ENCODE measurements at regions not wholly inside any gene's neighbourhood (a gene's known extent, or its start where the extent isn't known, plus 50 kb on each side); places are given as distances from the start of the nearest gene placed in this dataset.

GRCh38 chr7:50962962-50963374, 180.3 kb upstream of the GRB10 start:
- no peaks in the 10 kb centered on the region for H3K4me1 ChIP-seq (ENCODE audit: control insufficient read depth, insufficient read depth, low read length)
- peaks cover 20% of the 10 kb centered on the region for H3K27me3 ChIP-seq (ENCODE audit: control insufficient read depth, insufficient read depth, low read length)
- H3K4me3 ChIP-seq (ENCODE audit: low read depth, low read length): no peak overlapping the region
- H3K9ac ChIP-seq (ENCODE audit: low read depth, low read length): no peak overlapping the region
- no peak overlapping the region for H3K27ac ChIP-seq (ENCODE audit: low read depth, low read length)
- H3K36me3 ChIP-seq (ENCODE audit: control insufficient read depth, insufficient read depth, low read length): no peaks in the 10 kb centered on the region
- H3K9me3 ChIP-seq (ENCODE audit: control insufficient read depth, insufficient read depth, low read length): peaks cover 13% of the 10 kb centered on the region

DNA sequence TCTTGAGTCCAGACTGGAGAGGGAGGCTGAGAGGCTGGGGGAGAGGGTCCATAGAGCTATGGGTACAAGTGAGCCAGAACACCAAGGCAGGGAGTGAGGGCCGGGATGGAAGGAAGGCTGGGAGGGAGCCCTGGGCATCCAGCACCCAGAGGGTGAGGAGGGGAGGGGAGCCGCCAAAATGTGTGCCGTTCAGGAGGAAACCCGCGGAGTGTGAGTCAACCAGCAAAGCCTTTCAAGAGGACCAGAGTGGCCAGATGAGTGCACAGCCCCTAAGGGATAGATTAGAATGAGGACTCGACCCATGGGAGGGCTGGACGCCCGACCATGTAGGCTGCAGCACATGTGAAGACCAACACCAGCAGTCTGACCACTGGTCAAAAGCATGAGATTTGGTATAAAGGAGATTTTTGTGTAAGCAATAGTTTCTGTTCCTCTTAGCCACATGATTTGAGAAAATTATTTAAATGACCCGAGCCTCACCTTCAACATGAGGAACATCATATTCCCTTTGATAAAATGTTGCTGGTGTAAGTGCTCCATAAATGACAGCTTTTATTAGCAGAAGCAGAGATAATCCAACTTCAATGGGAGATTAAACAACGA, 179.7 kb upstream of the GRB10 start:
- peaks cover 26% of the 10 kb centered on the region for H3K27me3 ChIP-seq (ENCODE audit: control insufficient read depth, insufficient read depth, low read length)
- H3K4me1 ChIP-seq (ENCODE audit: control insufficient read depth, insufficient read depth, low read length): no peaks in the 10 kb centered on the region
- no peak overlapping the region for H3K9ac ChIP-seq (ENCODE audit: low read depth, low read length)
- no peak overlapping the region for H3K27ac ChIP-seq (ENCODE audit: low read depth, low read length)
- peaks cover 7% of the 10 kb centered on the region for H3K9me3 ChIP-seq (ENCODE audit: control insufficient read depth, insufficient read depth, low read length)
- no peaks in the 10 kb centered on the region for H3K36me3 ChIP-seq (ENCODE audit: control insufficient read depth, insufficient read depth, low read length)
- no peak overlapping the region for H3K4me3 ChIP-seq (ENCODE audit: low read depth, low read length)

GRCh38 chr7:50960621-50961310, 178.1 kb upstream of the GRB10 start:
- Histone ChIP-seq H3K9me3 (ENCODE audit: control insufficient read depth, insufficient read depth, low read length) (0 out of 2 replicates have a peak, but pooled peaks cover 4% of the 10 kb centered on the region), H3K9ac (ENCODE audit: low read depth, low read length) (no peak overlapping the region), H3K27me3 (ENCODE audit: control insufficient read depth, insufficient read depth, low read length) (peaks cover 42% of the 10 kb centered on the region), H3K4me3 (ENCODE audit: low read depth, low read length) (no peak overlapping the region), H3K4me1 (ENCODE audit: control insufficient read depth, insufficient read depth, low read length) (no peaks in the 10 kb centered on the region), H3K27ac (ENCODE audit: low read depth, low read length) (no peak overlapping the region), H3K36me3 (ENCODE audit: control insufficient read depth, insufficient read depth, low read length) (no peaks in the 10 kb centered on the region)

DNA sequence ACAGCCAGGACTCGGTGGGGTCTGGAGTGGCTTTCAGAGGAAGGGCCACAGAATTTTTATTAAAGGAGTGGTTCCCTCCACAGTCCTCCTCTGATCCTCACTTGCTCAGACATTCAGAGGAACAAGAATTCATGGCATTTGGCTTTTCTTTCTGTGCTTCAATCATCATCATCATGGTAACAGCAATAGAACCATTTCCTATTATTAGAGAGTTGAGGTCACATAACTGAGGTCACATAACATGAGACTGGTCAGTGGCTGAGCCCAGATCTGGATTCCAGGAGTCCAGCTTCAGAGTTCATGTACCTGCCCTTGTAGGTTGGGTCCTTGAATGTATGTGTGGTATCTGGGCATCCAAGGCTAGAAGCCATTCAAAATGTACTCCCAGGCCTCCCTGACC, 177.3 kb upstream of the GRB10 start:
- H3K4me1 ChIP-seq (ENCODE audit: control insufficient read depth, insufficient read depth, low read length): no peaks in the 10 kb centered on the region
- peaks cover 49% of the 10 kb centered on the region for H3K27me3 ChIP-seq (ENCODE audit: control insufficient read depth, insufficient read depth, low read length)
- no peak overlapping the region for H3K4me3 ChIP-seq (ENCODE audit: low read depth, low read length)
- no peak overlapping the region for H3K27ac ChIP-seq (ENCODE audit: low read depth, low read length)
- H3K9ac ChIP-seq (ENCODE audit: low read depth, low read length): no peak overlapping the region
- H3K9me3 ChIP-seq (ENCODE audit: control insufficient read depth, insufficient read depth, low read length): 0 out of 2 replicates have a peak, but pooled peaks cover 4% of the 10 kb centered on the region
- no peaks in the 10 kb centered on the region for H3K36me3 ChIP-seq (ENCODE audit: control insufficient read depth, insufficient read depth, low read length)

DNA sequence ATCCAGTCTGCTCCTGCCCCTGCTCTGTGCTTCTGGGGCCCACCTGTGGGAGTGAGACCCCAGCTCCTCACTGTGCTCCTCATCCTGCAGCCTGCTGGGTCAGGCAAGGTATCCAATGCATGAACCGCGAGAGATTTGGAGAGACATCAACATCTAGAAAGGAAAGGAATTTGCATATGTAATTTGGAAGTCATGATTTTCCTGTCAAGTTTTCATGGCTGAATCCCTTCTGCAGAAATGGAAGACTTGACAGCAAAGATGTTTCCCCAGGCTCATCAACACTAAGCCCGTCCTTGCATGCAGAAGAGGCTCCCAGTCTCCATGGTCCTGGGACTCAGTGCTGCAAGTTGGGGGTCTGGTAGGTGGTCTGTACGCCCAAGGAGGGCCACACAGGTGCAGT, 176.9 kb upstream of the GRB10 start:
- Histone ChIP-seq H3K9ac (ENCODE audit: low read depth, low read length) (no peak overlapping the region), H3K4me3 (ENCODE audit: low read depth, low read length) (no peak overlapping the region), H3K36me3 (ENCODE audit: control insufficient read depth, insufficient read depth, low read length) (no peaks in the 10 kb centered on the region), H3K9me3 (ENCODE audit: control insufficient read depth, insufficient read depth, low read length) (0 out of 2 replicates have a peak, but pooled peaks cover 4% of the 10 kb centered on the region), H3K27ac (ENCODE audit: low read depth, low read length) (no peak overlapping the region), H3K4me1 (ENCODE audit: control insufficient read depth, insufficient read depth, low read length) (no peaks in the 10 kb centered on the region), H3K27me3 (ENCODE audit: control insufficient read depth, insufficient read depth, low read length) (peaks cover 53% of the 10 kb centered on the region)

- peaks cover 68% of the 10 kb centered on the region for H3K27me3 ChIP-seq (ENCODE audit: control insufficient read depth, insufficient read depth, low read length)
- no peaks in the 10 kb centered on the region for H3K36me3 ChIP-seq (ENCODE audit: control insufficient read depth, insufficient read depth, low read length)
- H3K9ac ChIP-seq (ENCODE audit: low read depth, low read length): no peak overlapping the region
- no peaks in the 10 kb centered on the region for H3K9me3 ChIP-seq (ENCODE audit: control insufficient read depth, insufficient read depth, low read length)
- peak overlapping the region; percentile 10 for H3K27ac ChIP-seq (ENCODE audit: low read depth, low read length)
- no peaks in the 10 kb centered on the region for H3K4me1 ChIP-seq (ENCODE audit: control insufficient read depth, insufficient read depth, low read length)
- no peak overlapping the region for H3K4me3 ChIP-seq (ENCODE audit: low read depth, low read length)
These were observed 175.2 kb upstream of the GRB10 start for GRCh38 chr7:50957855-50958254.

DNA sequence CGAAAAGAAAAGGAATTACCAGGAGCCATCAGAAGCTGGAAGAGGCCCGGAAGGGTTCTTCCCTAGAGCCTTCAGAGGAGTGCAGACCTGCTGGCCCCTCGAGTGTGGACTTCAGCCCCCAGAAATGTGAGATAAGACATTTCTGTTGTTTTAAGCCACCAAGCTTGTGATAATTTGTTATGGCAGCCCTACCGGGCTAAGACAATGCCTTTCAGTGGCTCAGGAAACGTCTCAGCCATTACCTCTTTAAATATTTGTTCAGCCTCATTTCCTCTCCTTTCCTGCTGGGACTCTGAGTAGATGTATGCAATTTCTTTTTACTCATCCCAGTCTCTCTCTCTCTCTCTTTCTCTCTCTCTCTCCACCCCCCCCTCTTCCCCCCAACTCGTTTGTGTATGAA, 174.7 kb upstream of the GRB10 start:
- no peaks in the 10 kb centered on the region for H3K4me1 ChIP-seq (ENCODE audit: control insufficient read depth, insufficient read depth, low read length)
- H3K9me3 ChIP-seq (ENCODE audit: control insufficient read depth, insufficient read depth, low read length): no peaks in the 10 kb centered on the region
- peaks cover 68% of the 10 kb centered on the region for H3K27me3 ChIP-seq (ENCODE audit: control insufficient read depth, insufficient read depth, low read length)
- H3K36me3 ChIP-seq (ENCODE audit: control insufficient read depth, insufficient read depth, low read length): no peaks in the 10 kb centered on the region
- H3K4me3 ChIP-seq (ENCODE audit: low read depth, low read length): no peak overlapping the region
- no peak overlapping the region for H3K9ac ChIP-seq (ENCODE audit: low read depth, low read length)
- peak overlapping the region; percentile 43 for H3K27ac ChIP-seq (ENCODE audit: low read depth, low read length)

- no peaks in the 10 kb centered on the region for H3K4me1 ChIP-seq (ENCODE audit: control insufficient read depth, insufficient read depth, low read length)
- H3K9me3 ChIP-seq (ENCODE audit: control insufficient read depth, insufficient read depth, low read length): no peaks in the 10 kb centered on the region
- H3K27me3 ChIP-seq (ENCODE audit: control insufficient read depth, insufficient read depth, low read length): peaks cover 68% of the 10 kb centered on the region
- no peak overlapping the region for H3K4me3 ChIP-seq (ENCODE audit: low read depth, low read length)
- no peak overlapping the region for H3K9ac ChIP-seq (ENCODE audit: low read depth, low read length)
- H3K27ac ChIP-seq (ENCODE audit: low read depth, low read length): peak overlapping the region; percentile 43
- H3K36me3 ChIP-seq (ENCODE audit: control insufficient read depth, insufficient read depth, low read length): no peaks in the 10 kb centered on the region
These were observed 173.9 kb upstream of the GRB10 start for GRCh38 chr7:50956522-50957155.

DNA sequence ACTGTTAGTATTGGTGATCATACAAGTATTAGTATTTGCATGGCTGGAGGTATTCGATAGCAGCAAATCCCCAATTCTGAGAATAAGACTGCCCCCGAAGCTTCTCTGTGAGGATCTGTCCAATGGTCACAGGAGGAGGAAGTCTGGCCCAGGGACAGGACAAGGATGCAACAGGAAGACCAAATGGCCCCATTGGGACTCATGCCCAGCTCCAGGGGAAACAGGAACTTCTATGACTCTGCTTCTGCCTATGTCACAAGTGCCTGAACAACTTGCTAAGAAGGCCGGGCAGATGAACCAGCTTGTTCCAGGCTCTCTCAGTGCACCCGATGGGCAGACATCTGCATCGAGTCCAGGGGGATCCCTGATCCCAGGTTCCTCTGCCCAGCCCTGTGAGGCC, 172.0 kb upstream of the GRB10 start:
- H3K36me3 ChIP-seq (ENCODE audit: control insufficient read depth, insufficient read depth, low read length): no peaks in the 10 kb centered on the region
- H3K4me1 ChIP-seq (ENCODE audit: control insufficient read depth, insufficient read depth, low read length): no peaks in the 10 kb centered on the region
- peaks cover 65% of the 10 kb centered on the region for H3K27me3 ChIP-seq (ENCODE audit: control insufficient read depth, insufficient read depth, low read length)
- no peaks in the 10 kb centered on the region for H3K9me3 ChIP-seq (ENCODE audit: control insufficient read depth, insufficient read depth, low read length)
- no peak overlapping the region for H3K27ac ChIP-seq (ENCODE audit: low read depth, low read length)
- H3K4me3 ChIP-seq (ENCODE audit: low read depth, low read length): no peak overlapping the region
- H3K9ac ChIP-seq (ENCODE audit: low read depth, low read length): no peak overlapping the region

- no peaks in the 10 kb centered on the region for H3K9me3 ChIP-seq (ENCODE audit: control insufficient read depth, insufficient read depth, low read length)
- H3K27me3 ChIP-seq (ENCODE audit: control insufficient read depth, insufficient read depth, low read length): peaks cover 61% of the 10 kb centered on the region
- H3K4me3 ChIP-seq (ENCODE audit: low read depth, low read length): no peak overlapping the region
- no peak overlapping the region for H3K27ac ChIP-seq (ENCODE audit: low read depth, low read length)
- H3K36me3 ChIP-seq (ENCODE audit: control insufficient read depth, insufficient read depth, low read length): no peaks in the 10 kb centered on the region
- no peak overlapping the region for H3K9ac ChIP-seq (ENCODE audit: low read depth, low read length)
- no peaks in the 10 kb centered on the region for H3K4me1 ChIP-seq (ENCODE audit: control insufficient read depth, insufficient read depth, low read length)
These were observed 171.5 kb upstream of the GRB10 start for GRCh38 chr7:50954245-50954644.

DNA sequence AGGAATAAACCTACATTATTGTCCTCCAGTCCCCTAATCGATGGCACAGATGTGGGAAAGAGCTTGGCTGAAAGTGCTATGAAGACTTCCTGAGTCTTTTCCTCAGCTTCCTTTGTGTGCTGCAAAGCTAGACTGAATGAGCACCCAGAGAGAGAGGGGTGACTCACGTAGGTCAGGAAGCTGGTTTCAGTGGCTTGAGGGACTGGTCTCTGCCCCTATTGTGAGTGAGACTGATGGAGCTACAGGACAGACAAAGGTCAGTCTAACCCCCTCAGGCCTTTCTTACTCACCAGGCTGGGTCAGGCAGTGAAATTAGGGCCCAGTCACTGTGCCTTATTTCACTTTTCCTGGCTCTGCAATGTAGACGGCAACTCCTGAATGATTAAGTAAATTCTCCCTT, 171.1 kb upstream of the GRB10 start:
- Histone ChIP-seq H3K9me3 (ENCODE audit: control insufficient read depth, insufficient read depth, low read length) (no peaks in the 10 kb centered on the region), H3K27ac (ENCODE audit: low read depth, low read length) (peak overlapping the region; percentile 42), H3K4me1 (ENCODE audit: control insufficient read depth, insufficient read depth, low read length) (no peaks in the 10 kb centered on the region), H3K4me3 (ENCODE audit: low read depth, low read length) (no peak overlapping the region), H3K9ac (ENCODE audit: low read depth, low read length) (no peak overlapping the region), H3K36me3 (ENCODE audit: control insufficient read depth, insufficient read depth, low read length) (no peaks in the 10 kb centered on the region), H3K27me3 (ENCODE audit: control insufficient read depth, insufficient read depth, low read length) (peaks cover 56% of the 10 kb centered on the region)

Data from HUES48 (cell line).